Fibroblast of pulmonary artery (primary cell): ENCODE measurements at regions not wholly inside any gene's neighbourhood (a gene's known extent, or its start where the extent isn't known, plus 50 kb on each side); places are given as distances from the start of the nearest gene placed in this dataset.

Experiments used
- DNase-seq: peaks from one replicate; pipeline ENCODE4 v3.0.0-alpha.2; 2010; ENCODE audit warnings: low read depth
- H3K4me3 ChIP-seq: replicated peaks from 2 replicates; pipeline ENCODE4 v1.5.1; 2011; ENCODE audit warnings: low read depth, mild to moderate bottlenecking, control low read depth, low read length, moderate library complexity
- TF ChIP-seq, protein P1 (sequence below): IDR thresholded peaks from 2 replicates; pipeline ENCODE4 v1.5.1; 2011; ENCODE audit warnings: mild to moderate bottlenecking, control low read depth, low read length, inconsistent platforms; ENCODE audit errors: missing control alignments

DNA sequence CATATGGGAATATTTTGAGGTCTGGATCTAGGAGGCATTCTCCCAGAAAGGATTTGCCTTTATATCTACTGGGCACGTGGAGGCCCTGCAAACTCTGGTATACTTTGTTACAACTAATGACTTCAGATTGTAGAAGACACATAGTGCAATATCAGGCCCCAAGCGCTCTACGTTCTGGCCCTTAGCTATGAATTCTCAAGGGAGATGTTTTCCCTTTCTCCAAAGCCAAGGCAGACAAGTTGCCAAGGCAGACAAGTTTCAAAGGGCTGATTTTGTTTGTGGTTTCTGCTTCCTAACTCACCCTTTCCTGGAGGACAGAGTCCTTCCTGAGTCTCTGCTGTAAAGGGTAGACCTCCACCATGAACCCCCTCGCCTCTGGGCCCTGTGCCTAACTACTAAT, 99.4 kb upstream of the CTTNBP2 start:
- TF ChIP-seq, protein P1, sequence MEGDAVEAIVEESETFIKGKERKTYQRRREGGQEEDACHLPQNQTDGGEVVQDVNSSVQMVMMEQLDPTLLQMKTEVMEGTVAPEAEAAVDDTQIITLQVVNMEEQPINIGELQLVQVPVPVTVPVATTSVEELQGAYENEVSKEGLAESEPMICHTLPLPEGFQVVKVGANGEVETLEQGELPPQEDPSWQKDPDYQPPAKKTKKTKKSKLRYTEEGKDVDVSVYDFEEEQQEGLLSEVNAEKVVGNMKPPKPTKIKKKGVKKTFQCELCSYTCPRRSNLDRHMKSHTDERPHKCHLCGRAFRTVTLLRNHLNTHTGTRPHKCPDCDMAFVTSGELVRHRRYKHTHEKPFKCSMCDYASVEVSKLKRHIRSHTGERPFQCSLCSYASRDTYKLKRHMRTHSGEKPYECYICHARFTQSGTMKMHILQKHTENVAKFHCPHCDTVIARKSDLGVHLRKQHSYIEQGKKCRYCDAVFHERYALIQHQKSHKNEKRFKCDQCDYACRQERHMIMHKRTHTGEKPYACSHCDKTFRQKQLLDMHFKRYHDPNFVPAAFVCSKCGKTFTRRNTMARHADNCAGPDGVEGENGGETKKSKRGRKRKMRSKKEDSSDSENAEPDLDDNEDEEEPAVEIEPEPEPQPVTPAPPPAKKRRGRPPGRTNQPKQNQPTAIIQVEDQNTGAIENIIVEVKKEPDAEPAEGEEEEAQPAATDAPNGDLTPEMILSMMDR, result no peak
- no peak overlapping the region for H3K4me3 ChIP-seq
- DNase-seq, result no peak

DNA sequence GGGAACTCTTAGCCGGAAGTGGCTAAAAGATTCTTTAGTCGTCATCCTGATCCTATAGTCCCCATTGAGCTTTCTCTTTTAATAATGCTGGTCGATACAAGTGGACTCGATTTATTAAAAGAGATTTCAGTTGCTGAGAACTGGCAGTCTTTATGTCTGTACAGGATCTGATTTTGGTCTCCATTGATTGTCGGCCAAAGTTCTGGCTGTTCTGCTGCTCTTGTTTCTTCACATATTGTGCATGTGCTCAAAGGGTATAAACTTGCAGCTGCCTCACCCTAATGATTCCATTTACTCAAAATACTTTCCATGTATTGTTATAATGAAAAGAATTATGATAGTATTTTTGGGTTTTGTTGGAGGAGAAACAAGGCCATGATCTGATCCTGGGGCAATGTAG, 100.7 kb upstream of the CTTNBP2 start:
- DNase-seq, result no peak
- H3K4me3 ChIP-seq, result no peak overlapping the region
- TF ChIP-seq, protein P1, result no peak

DNA sequence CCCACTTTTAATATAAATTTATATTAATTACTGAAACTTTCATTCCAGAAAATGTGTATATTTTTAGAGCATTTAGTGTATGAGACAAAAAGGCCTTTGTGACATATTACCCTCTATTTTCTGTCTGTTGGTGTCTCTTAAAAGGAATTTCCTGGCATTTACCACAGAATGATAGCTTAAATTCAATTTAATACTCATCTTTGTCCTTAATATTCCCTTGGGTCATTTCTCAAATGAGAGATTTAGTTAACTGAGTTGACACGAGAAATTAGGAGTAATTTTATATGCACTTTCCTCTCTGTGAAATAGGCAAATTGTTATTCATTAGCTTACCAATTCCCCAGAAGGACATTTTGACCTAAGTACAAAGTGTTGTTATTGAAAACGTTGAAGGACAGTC, 101.7 kb upstream of the CTTNBP2 start:
- H3K4me3 ChIP-seq, result no peak overlapping the region
- DNase-seq, result no peak
- TF ChIP-seq, protein P1, result no peak

DNA sequence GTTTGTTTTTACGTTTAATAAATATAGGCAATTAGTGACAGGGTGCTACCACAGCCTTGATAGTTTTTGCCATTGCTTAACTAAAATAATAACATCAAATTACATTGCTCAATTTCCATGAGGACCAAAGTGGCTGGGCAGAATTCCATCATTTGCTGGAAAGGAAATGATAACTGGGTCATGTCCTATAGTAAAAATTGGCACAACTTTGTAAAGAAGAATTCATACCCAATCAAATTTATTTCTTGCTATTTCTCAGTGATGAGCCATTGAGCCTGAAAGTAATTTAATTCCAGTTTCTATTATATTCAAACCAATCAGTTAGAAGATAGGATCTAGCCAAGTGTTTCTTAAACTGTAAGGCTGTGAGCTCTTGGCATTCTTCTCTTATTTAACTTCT, 102.2 kb upstream of the CTTNBP2 start:
- TF ChIP-seq, protein P1, result no peak
- DNase-seq, result no peak
- H3K4me3 ChIP-seq, result no peak overlapping the region

DNA sequence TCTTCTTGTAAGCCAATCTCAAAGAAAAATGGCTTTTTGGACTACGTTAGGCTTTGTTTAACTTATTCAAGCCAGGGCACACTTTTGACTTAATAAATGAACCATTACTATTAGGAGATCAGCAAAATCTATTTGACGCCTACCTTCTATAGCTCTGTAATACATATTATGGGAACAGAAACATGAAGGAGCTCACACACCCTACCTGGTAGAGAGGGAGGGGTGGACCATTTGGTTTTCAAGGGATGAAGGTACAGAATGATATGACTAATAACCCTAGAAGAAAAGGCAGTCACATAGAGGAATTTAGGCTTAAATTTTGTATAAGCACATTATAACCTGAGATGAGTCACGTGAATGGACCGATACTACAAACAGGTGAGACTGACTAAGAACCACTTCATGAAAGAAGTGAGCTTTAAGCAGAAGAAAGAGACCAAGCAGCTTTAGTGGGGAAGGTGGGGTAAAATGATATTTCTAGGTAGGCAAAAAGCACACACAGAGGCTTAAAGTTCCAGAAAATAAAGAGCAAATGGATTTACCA, 106.8 kb upstream of the CTTNBP2 start:
- TF ChIP-seq, protein P1, result no peak
- no peak overlapping the region for H3K4me3 ChIP-seq
- no peak for DNase-seq

DNA sequence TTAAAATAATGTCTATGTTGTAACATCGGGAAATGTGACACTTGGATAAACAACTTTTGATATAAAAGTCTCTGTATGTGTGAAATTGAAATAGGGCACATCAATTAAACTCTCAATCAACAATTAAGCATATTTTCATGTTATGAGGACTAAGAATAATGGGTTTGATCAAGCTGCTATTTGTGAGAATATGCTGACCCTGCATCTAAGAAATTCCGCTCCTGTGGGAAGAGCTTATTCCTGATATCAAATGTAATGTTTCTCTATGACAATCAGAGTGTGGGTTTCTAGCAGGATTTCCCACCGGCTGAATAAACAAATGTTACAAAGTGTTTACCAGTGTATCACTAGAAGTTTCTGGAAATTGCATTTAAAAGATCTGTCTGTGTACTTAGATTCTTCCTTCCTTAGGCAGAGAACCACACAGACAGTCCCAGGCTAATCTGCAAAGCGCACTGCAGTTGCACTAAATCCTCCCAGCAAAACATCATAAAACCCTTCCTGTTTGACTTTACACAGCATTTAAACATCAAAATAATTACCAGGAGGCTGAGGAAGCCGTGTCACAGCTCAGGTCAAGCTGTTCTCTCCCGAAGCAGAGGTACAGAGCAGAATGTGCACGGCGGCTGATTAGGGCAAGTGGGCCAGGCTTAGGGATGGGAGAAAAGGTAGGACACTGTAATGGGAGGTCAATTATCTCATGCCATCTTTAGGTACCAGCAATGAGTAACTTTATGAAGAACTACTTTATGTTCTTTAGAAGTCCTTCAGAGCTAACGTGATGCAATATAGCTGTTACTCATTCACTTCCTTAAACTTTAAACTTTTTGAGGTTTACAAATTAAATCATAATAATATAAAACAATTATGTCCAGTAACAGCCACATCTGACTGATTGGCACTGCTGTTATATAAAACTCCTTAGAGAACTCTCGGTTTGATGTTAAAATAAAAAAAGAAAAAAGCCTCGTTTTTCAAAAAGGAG, 109.1 kb upstream of the CTTNBP2 start:
- TF ChIP-seq, protein P1, result no peak
- DNase-seq, result no peak
- no peak overlapping the region for H3K4me3 ChIP-seq
